CD4-positive, alpha-beta T cell (primary cell): ENCODE measurements at regions not wholly inside any gene's neighbourhood (a gene's known extent, or its start where the extent isn't known, plus 50 kb on each side); places are given as distances from the start of the nearest gene placed in this dataset.

Experiments used
- ATAC-seq: fragments of 200-7000 bp; cut with Tn5 transposase; one replicate; pipeline ENCODE4 v1.10.0; 2022; ENCODE audit warnings: mild to moderate bottlenecking; ENCODE audit not compliant: poor library complexity
- CTCF ChIA-PET: fragments of 350-600 bp; sonication (Branson Sonifier 250); formaldehyde crosslinking; loops from one replicate; lab custom pipeline; 2021; ENCODE audit warnings: antibody characterized with exemption, inconsistent platforms; lab: Charles Lee
- POLR2A ChIA-PET: fragments of 350-600 bp; sonication (Branson Sonifier 250); formaldehyde crosslinking; loops from one replicate; lab custom pipeline; 2021; ENCODE audit warnings: antibody characterized with exemption, inconsistent platforms; lab: Charles Lee
- DNase-seq, 14 experiments: peaks; one replicate each; pipeline ENCODE4 v3.0.0-alpha.2; 2013 to 2020; ENCODE audit warnings: mixed read lengths in 2 of 14
- H3K27ac ChIP-seq, 2 donors: one replicate each; pipeline versions ENCODE4 v1.5.1 to v1.7.0; 2013; ENCODE audit warnings: low read length in 2 of 2, low read depth in 1 of 2, mild to moderate bottlenecking in 1 of 2
- H3K27me3 ChIP-seq, 2 experiments: 1 replicate in 1 of 2; 2 replicates in 1 of 2; pipeline versions ENCODE4 v1.6.1 to v1.7.0; 2013; ENCODE audit warnings: low read length in 2 of 2, control low read depth in 1 of 2, mild to moderate bottlenecking in 1 of 2, moderate library complexity in 1 of 2; ENCODE audit not compliant: insufficient read depth in 2 of 2, control insufficient read depth in 1 of 2
- H3K36me3 ChIP-seq: one replicate; pipeline ENCODE4 v1.6.1; 2013; ENCODE audit warnings: low read length, control low read depth; ENCODE audit not compliant: insufficient read depth
- H3K4me1 ChIP-seq: one replicate; pipeline ENCODE4 v1.6.1; 2013; ENCODE audit warnings: low read length, control low read depth; ENCODE audit not compliant: insufficient read depth
- H3K4me3 ChIP-seq: one replicate; pipeline ENCODE4 v1.5.1; 2013; ENCODE audit warnings: mild to moderate bottlenecking, low read length, moderate library complexity
- H3K9me3 ChIP-seq, 2 experiments: 1 replicate in 1 of 2; 2 replicates in 1 of 2; pipeline versions ENCODE4 v1.6.1 to v1.7.0; 2013; ENCODE audit warnings: low read length in 2 of 2, mild to moderate bottlenecking in 2 of 2, control low read depth in 1 of 2, moderate library complexity in 1 of 2; ENCODE audit not compliant: control insufficient read depth in 1 of 2, insufficient read depth in 1 of 2
- H3K27ac Mint-ChIP-seq: one replicate; pipeline ENCODE4 v1.8.0; 2020; ENCODE audit warnings: mixed read lengths
- H3K27me3 Mint-ChIP-seq: one replicate; pipeline ENCODE4 v1.8.0; 2021; ENCODE audit warnings: mixed read lengths
- H3K36me3 Mint-ChIP-seq: one replicate; pipeline ENCODE4 v1.8.0; 2021; ENCODE audit warnings: low read depth, mixed read lengths
- H3K4me1 Mint-ChIP-seq: one replicate; pipeline ENCODE4 v1.8.0; 2021; ENCODE audit warnings: low read depth, mixed read lengths
- H3K4me3 Mint-ChIP-seq: one replicate; pipeline ENCODE4 v1.8.0; 2020; ENCODE audit warnings: mild to moderate bottlenecking, mixed read lengths
- H3K9me3 Mint-ChIP-seq: one replicate; pipeline ENCODE4 v1.8.0; 2020; ENCODE audit warnings: mixed read lengths
- intact Hi-C, 2 experiments: fragments of 100-400 bp; cut with DNase I in 1 of 2; cut with micrococcal nuclease in 1 of 2; formaldehyde crosslinking; loops; one replicate each; pipeline versions ENCODE4 v1.15.1 to v1.9.0; 2023 to 2025; cut with DNase I, micrococcal nuclease
- TF ChIP-seq, protein P1 (sequence below): fragments of 200-600 bp; IDR thresholded peaks from one replicate; pipeline ENCODE4 v1.8.0; 2022; ENCODE audit warnings: antibody characterized with exemption, mild to moderate bottlenecking

DNA sequence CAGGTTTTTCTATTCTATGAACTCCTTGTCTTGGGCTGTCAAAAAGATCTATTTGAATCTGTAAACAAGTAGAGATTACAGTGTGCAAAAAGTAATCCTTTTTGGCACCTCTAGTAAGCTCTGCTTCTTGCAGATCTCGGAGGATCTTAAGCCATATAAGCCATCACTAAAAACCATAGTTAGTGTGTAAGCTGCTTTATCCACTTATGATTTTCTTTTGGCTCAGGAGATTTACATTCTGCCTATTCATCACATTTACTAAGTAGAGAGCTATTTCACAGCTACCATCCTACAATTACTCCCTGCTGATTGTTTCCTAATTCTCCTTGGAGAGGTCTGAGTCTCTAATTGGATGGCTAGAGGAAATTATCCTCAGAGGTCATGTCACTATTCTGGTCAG, 385.7 kb downstream of the AASDHPPT start:
- H3K27ac Mint-ChIP-seq: no peak overlapping the region
- Histone ChIP-seq H3K36me3 (no peaks in the 10 kb centered on the region), H3K27me3 (no peaks in the 10 kb centered on the region), H3K4me1 (no peaks in the 10 kb centered on the region), H3K27ac (no peak overlapping the region), H3K4me3 (no peak overlapping the region), H3K9me3 (no peaks in the 10 kb centered on the region)
- DNase-seq: no peak
- H3K9me3 Mint-ChIP-seq: no peaks in the 10 kb centered on the region
- ChIA-PET CTCF (no interaction called here), POLR2A (no interaction called here)
- ATAC-seq: no peak
- no peak overlapping the region for H3K4me3 Mint-ChIP-seq
- H3K36me3 Mint-ChIP-seq: no peaks in the 10 kb centered on the region
- H3K27me3 Mint-ChIP-seq: no peaks in the 10 kb centered on the region
- H3K4me1 Mint-ChIP-seq: no peaks in the 10 kb centered on the region
- intact Hi-C loops: no loop called here
- TF ChIP-seq, protein P1, sequence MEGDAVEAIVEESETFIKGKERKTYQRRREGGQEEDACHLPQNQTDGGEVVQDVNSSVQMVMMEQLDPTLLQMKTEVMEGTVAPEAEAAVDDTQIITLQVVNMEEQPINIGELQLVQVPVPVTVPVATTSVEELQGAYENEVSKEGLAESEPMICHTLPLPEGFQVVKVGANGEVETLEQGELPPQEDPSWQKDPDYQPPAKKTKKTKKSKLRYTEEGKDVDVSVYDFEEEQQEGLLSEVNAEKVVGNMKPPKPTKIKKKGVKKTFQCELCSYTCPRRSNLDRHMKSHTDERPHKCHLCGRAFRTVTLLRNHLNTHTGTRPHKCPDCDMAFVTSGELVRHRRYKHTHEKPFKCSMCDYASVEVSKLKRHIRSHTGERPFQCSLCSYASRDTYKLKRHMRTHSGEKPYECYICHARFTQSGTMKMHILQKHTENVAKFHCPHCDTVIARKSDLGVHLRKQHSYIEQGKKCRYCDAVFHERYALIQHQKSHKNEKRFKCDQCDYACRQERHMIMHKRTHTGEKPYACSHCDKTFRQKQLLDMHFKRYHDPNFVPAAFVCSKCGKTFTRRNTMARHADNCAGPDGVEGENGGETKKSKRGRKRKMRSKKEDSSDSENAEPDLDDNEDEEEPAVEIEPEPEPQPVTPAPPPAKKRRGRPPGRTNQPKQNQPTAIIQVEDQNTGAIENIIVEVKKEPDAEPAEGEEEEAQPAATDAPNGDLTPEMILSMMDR: no peak

DNA sequence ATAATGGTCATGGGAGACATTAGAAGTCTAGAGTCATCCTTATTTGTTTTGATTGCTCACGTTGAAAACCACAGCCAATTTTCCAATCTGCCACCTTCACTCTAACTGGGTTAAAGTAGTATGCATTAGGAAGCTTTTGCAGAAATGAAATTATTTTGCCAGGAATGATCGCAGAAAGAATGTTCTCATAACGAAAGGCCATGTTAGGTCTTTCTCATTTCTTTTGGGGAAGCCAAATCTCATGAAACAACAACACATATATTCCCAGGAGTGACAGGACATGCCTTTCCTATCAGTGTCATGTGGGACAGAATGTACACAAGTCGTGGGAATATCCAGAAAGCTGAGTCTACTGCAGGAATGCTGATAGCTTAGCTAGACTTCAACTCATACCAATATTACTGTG, 386.3 kb downstream of the AASDHPPT start:
- no peaks in the 10 kb centered on the region for H3K36me3 ChIP-seq
- Mint-ChIP-seq H3K27me3 (no peaks in the 10 kb centered on the region), H3K27ac (no peak overlapping the region), H3K4me1 (no peaks in the 10 kb centered on the region), H3K9me3 (no peaks in the 10 kb centered on the region), H3K4me3 (no peak overlapping the region), H3K36me3 (no peaks in the 10 kb centered on the region)
- no peaks in the 10 kb centered on the region for H3K27me3 ChIP-seq
- ChIA-PET POLR2A (no interaction called here), CTCF (no interaction called here)
- DNase-seq (no peak), ATAC-seq (no peak)
- H3K4me1 ChIP-seq: no peaks in the 10 kb centered on the region
- H3K9me3 ChIP-seq: no peaks in the 10 kb centered on the region
- intact Hi-C loops: no loop called here
- no peak overlapping the region for H3K4me3 ChIP-seq
- TF ChIP-seq, protein P1: no peak
- no peak overlapping the region for H3K27ac ChIP-seq

DNA sequence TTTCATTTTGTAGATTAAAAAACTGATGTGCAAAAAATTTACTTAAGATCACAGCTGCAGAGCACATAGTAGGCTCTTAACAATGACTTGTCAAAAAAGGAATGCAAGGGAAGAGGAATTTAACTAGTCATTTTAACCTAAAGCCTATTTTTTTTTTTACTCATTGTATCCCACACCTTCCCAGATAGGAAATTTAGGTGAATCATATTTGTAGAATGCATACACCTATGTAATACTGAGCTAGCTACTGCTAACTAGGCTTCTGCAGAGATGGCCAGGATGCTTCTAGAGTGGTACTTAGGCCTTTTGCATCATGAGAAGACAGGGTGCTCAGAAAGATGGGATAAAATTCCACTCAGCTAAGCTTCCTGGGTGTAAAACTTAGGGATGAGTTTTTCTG, 387.3 kb downstream of the AASDHPPT start:
- no peak overlapping the region for H3K4me3 ChIP-seq
- no peaks in the 10 kb centered on the region for H3K9me3 ChIP-seq
- no peak overlapping the region for H3K27ac Mint-ChIP-seq
- H3K4me1 ChIP-seq: no peaks in the 10 kb centered on the region
- DNase-seq (no peak), ATAC-seq (no peak)
- ChIA-PET POLR2A (no interaction called here), CTCF (no interaction called here)
- H3K4me3 Mint-ChIP-seq: no peak overlapping the region
- H3K27ac ChIP-seq: no peak overlapping the region
- intact Hi-C loops: no loop called here
- TF ChIP-seq, protein P1: no peak
- H3K4me1 Mint-ChIP-seq: no peaks in the 10 kb centered on the region
- no peaks in the 10 kb centered on the region for H3K9me3 Mint-ChIP-seq
- H3K27me3 Mint-ChIP-seq: no peaks in the 10 kb centered on the region
- no peaks in the 10 kb centered on the region for H3K27me3 ChIP-seq
- no peaks in the 10 kb centered on the region for H3K36me3 Mint-ChIP-seq
- H3K36me3 ChIP-seq: no peaks in the 10 kb centered on the region
